ENCODE measurements at regions not wholly inside any gene's neighbourhood (a gene's known extent, or its start where the extent isn't known, plus 50 kb on each side); places are given as distances from the start of the nearest gene placed in this dataset.

GRCh38 chr9:80946496-80947170 lies 742.7 kb downstream of the TLE1 start:
- Histone ChIP-seq H3K9me3 (no peaks in the 10 kb centered on the region), H3K4me1 (ENCODE audit: low read depth) (no peaks in the 10 kb centered on the region), H3K36me3 (ENCODE audit: low read depth) (no peaks in the 10 kb centered on the region), H3K4me3 (no peak overlapping the region)
- no peak for TF ChIP-seq CTCF (IDR thresholded peaks at IDR 0.05)
- intact Hi-C loops (cut with DNase I, micrococcal nuclease): no loop called here
- DNase-seq (no peak), ATAC-seq (no peak)

- no peak overlapping the region for H3K4me3 ChIP-seq
- no peaks in the 10 kb centered on the region for H3K9me3 ChIP-seq
- H3K36me3 ChIP-seq (ENCODE audit: low read depth): no peaks in the 10 kb centered on the region
- intact Hi-C loops (cut with DNase I, micrococcal nuclease): no loop called here
- TF ChIP-seq CTCF (IDR thresholded peaks at IDR 0.05): no peak
- no peaks in the 10 kb centered on the region for H3K4me1 ChIP-seq (ENCODE audit: low read depth)
- no peak for ATAC-seq
- DNase-seq: no peak
These were observed 743.9 kb downstream of the TLE1 start for GRCh38 chr9:80945436-80945835.

GRCh38 chr9:80937645-80938044 lies 751.7 kb downstream of the TLE1 start:
- no peak for TF ChIP-seq CTCF (IDR thresholded peaks at IDR 0.05)
- DNase-seq: no peak
- no peak overlapping the region for H3K4me3 ChIP-seq
- H3K4me1 ChIP-seq (ENCODE audit: low read depth): no peaks in the 10 kb centered on the region
- intact Hi-C loops (cut with DNase I, micrococcal nuclease): no loop called here
- H3K9me3 ChIP-seq: no peaks in the 10 kb centered on the region
- no peak for ATAC-seq
- H3K36me3 ChIP-seq (ENCODE audit: low read depth): no peaks in the 10 kb centered on the region

- Histone ChIP-seq H3K9me3 (no peaks in the 10 kb centered on the region), H3K4me1 (ENCODE audit: low read depth) (no peaks in the 10 kb centered on the region), H3K4me3 (no peak overlapping the region), H3K36me3 (ENCODE audit: low read depth) (no peaks in the 10 kb centered on the region)
- no peak for TF ChIP-seq CTCF (IDR thresholded peaks at IDR 0.05)
- intact Hi-C loops (cut with DNase I, micrococcal nuclease): no loop called here
- DNase-seq: no peak
- ATAC-seq: no peak
These were observed 755.3 kb downstream of the TLE1 start for GRCh38 chr9:80934095-80934494.

GRCh38 chr9:80932947-80933780 lies 756.2 kb downstream of the TLE1 start:
- no peak for TF ChIP-seq CTCF (IDR thresholded peaks at IDR 0.05)
- Histone ChIP-seq H3K9me3 (no peaks in the 10 kb centered on the region), H3K36me3 (ENCODE audit: low read depth) (no peaks in the 10 kb centered on the region), H3K4me3 (no peak overlapping the region), H3K4me1 (ENCODE audit: low read depth) (no peaks in the 10 kb centered on the region)
- DNase-seq (no peak), ATAC-seq (no peak)
- intact Hi-C loops (cut with DNase I, micrococcal nuclease): no loop called here
